H1 (cell line): ENCODE measurements at regions not wholly inside any gene's neighbourhood (a gene's known extent, or its start where the extent isn't known, plus 50 kb on each side); places are given as distances from the start of the nearest gene placed in this dataset.

Experiments
- CTCF ChIA-PET: fragments of 300-600 bp; sonication (Branson Sonifier 250); formaldehyde crosslinking; loops from one replicate; lab custom pipeline; 2021; ENCODE audit not compliant: partially characterized antibody; lab: Charles Lee
- POLR2A ChIA-PET: fragments of 300-600 bp; sonication (Branson Sonifier 250); formaldehyde crosslinking; loops from one replicate; lab custom pipeline; 2021; ENCODE audit warnings: inconsistent platforms; ENCODE audit not compliant: partially characterized antibody; lab: Charles Lee
- DNase-seq, 2 experiments: peaks; one replicate each; pipeline versions ENCODE4 v3.0.0 to v3.0.0-alpha.2; 2010 to 2022; ENCODE audit warnings: low spot score in 2 of 2, low read depth in 1 of 2, mixed read lengths in 1 of 2
- FAIRE-seq: peaks from 2 replicates; lab custom pipeline; 2011; peaks lifted over from hg19 to GRCh38; lab: Jason Lieb, UNC
- H2AFZ ChIP-seq: 2 replicates; pipeline ENCODE4 v1.8.1; 2012; ENCODE audit warnings: low read length, inconsistent platforms
- H2AK5ac ChIP-seq: 2 replicates; pipeline ENCODE4 v1.6.1; 2013; ENCODE audit warnings: low read depth, low read length
- H2BK120ac ChIP-seq: replicated peaks from 2 replicates; pipeline ENCODE3; 2013; ENCODE audit warnings: low read depth, low read length, inconsistent platforms
- H2BK12ac ChIP-seq: 2 replicates; pipeline ENCODE4 v1.6.1; 2013; ENCODE audit warnings: low read depth, low read length
- H2BK15ac ChIP-seq: 2 replicates; pipeline ENCODE4 v1.6.1; 2013; ENCODE audit warnings: low read length
- H2BK20ac ChIP-seq: 2 replicates; pipeline ENCODE4 v1.6.1; 2013; ENCODE audit warnings: low read length
- H2BK5ac ChIP-seq: 2 replicates; pipeline ENCODE4 v1.6.1; 2013; ENCODE audit warnings: low read depth, low read length
- H3K14ac ChIP-seq: 2 replicates; pipeline ENCODE4 v1.6.1; 2013; ENCODE audit warnings: inconsistent platforms; ENCODE audit not compliant: insufficient read length
- H3K18ac ChIP-seq: 2 replicates; pipeline ENCODE4 v1.6.1; 2013; ENCODE audit warnings: low read length; ENCODE audit errors: extremely low read depth
- H3K23ac ChIP-seq: 2 replicates; pipeline ENCODE4 v1.6.1; 2013; ENCODE audit warnings: inconsistent platforms; ENCODE audit not compliant: insufficient read length
- H3K23me2 ChIP-seq: 2 replicates; pipeline ENCODE4 v1.6.1; 2013; ENCODE audit warnings: low read depth, low read length
- H3K27ac ChIP-seq: 2 replicates; pipeline ENCODE4 v1.6.1; 2011; ENCODE audit warnings: low read depth, low read length, inconsistent platforms
- H3K27me3 ChIP-seq, 4 experiments: replicated peaks in 1 of 4; 1 replicate in 1 of 4; 2 replicates in 3 of 4; pipeline versions ENCODE4 v1.6.1 to v1.8.1; 2011 to 2013; ENCODE audit warnings: low read length in 3 of 4, mild to moderate bottlenecking in 3 of 4, inconsistent platforms in 2 of 4, mixed read lengths in 2 of 4, moderate library complexity in 1 of 4; ENCODE audit not compliant: control insufficient read depth in 3 of 4, insufficient read depth in 3 of 4; ENCODE audit errors: extremely low read depth in 1 of 4
- H3K36me3 ChIP-seq, 4 experiments: 2 replicates each; pipeline versions ENCODE4 v1.6.1 to v1.8.1; 2011 to 2013; ENCODE audit warnings: mild to moderate bottlenecking in 4 of 4, low read length in 3 of 4, moderate library complexity in 2 of 4, control low read depth in 1 of 4, inconsistent platforms in 1 of 4; ENCODE audit not compliant: insufficient read depth in 4 of 4, control insufficient read depth in 2 of 4
- H3K4ac ChIP-seq: replicated peaks from 2 replicates; pipeline ENCODE3; 2013; ENCODE audit warnings: low read length, low read depth, mixed read lengths, inconsistent platforms; ENCODE audit not compliant: insufficient read length
- H3K4me1 ChIP-seq, 4 experiments: replicated peaks in 1 of 4; 1 replicate in 1 of 4; 2 replicates in 3 of 4; pipeline versions ENCODE4 v1.6.1 to v1.8.1; 2011 to 2013; ENCODE audit warnings: low read length in 3 of 4, inconsistent platforms in 2 of 4, mixed read lengths in 1 of 4; ENCODE audit not compliant: insufficient read depth in 4 of 4, control insufficient read depth in 3 of 4
- H3K4me2 ChIP-seq, 2 experiments: 2 replicates each; pipeline versions ENCODE4 v1.6.1 to v1.8.1; 2011 to 2013; ENCODE audit warnings: low read depth in 2 of 2, low read length in 2 of 2, control low read depth in 1 of 2, inconsistent platforms in 1 of 2, mild to moderate bottlenecking in 1 of 2; ENCODE audit not compliant: insufficient read depth in 1 of 2
- H3K4me3 ChIP-seq, 4 experiments: fragments of 200-600, 300-600 bp in 1 of 4; sonication (generic), shearing (Covaris generic), sonication (Bioruptor Twin) in 1 of 4; 2 replicates each; pipeline versions ENCODE4 v1.5.1 to v1.8.1; 2011 to 2016; ENCODE audit warnings: low read length in 4 of 4, low read depth in 3 of 4, control low read depth in 2 of 4, inconsistent platforms in 2 of 4, mild to moderate bottlenecking in 2 of 4, mixed read lengths in 1 of 4, moderate library complexity in 1 of 4; ENCODE audit not compliant: insufficient read depth in 2 of 4; ENCODE audit errors: extremely low read depth in 1 of 4
- H3K56ac ChIP-seq: replicated peaks from 2 replicates; pipeline ENCODE3; 2013; ENCODE audit warnings: low read depth, mild to moderate bottlenecking, mixed read lengths, low read length, inconsistent platforms; ENCODE audit not compliant: insufficient read length
- H3K79me1 ChIP-seq: 2 replicates; pipeline ENCODE4 v1.6.1; 2013; ENCODE audit warnings: low read depth, low read length, control low read depth
- H3K79me2 ChIP-seq, 2 experiments: 2 replicates each; pipeline versions ENCODE4 v1.6.1 to v1.8.1; 2012 to 2013; ENCODE audit warnings: low read length in 2 of 2, mild to moderate bottlenecking in 2 of 2, inconsistent platforms in 1 of 2; ENCODE audit not compliant: insufficient read depth in 2 of 2, control insufficient read depth in 1 of 2
- H3K9ac ChIP-seq, 4 experiments: replicated peaks in 1 of 4; 1 replicate in 1 of 4; 2 replicates in 3 of 4; pipeline versions ENCODE4 v1.6.1 to v1.8.1; 2011 to 2013; ENCODE audit warnings: low read depth in 3 of 4, low read length in 3 of 4, control low read depth in 2 of 4, mild to moderate bottlenecking in 2 of 4, moderate library complexity in 2 of 4, inconsistent platforms in 1 of 4; ENCODE audit errors: extremely low read depth in 1 of 4
- H3K9me3 ChIP-seq, 2 experiments: 2 replicates each; pipeline versions ENCODE4 v1.6.1 to v1.8.1; 2012 to 2013; ENCODE audit warnings: mild to moderate bottlenecking in 2 of 2, moderate library complexity in 2 of 2, control low read depth in 1 of 2, inconsistent platforms in 1 of 2, low read depth in 1 of 2, low read length in 1 of 2, mixed read lengths in 1 of 2; ENCODE audit not compliant: insufficient read depth in 2 of 2
- H4K20me1 ChIP-seq, 2 experiments: replicated peaks in 1 of 2; 2 replicates each; pipeline versions ENCODE3 to v1.8.1; 2011 to 2013; ENCODE audit warnings: inconsistent platforms in 2 of 2, low read length in 2 of 2, mild to moderate bottlenecking in 1 of 2; ENCODE audit not compliant: insufficient read depth in 2 of 2, control insufficient read depth in 1 of 2
- H4K5ac ChIP-seq: 2 replicates; pipeline ENCODE4 v1.6.1; 2013; ENCODE audit warnings: low read length, low read depth, mixed read lengths, inconsistent platforms; ENCODE audit not compliant: insufficient read length
- H4K8ac ChIP-seq: 2 replicates; pipeline ENCODE4 v1.8.0; 2013; ENCODE audit warnings: mild to moderate bottlenecking, moderate library complexity, low read length, inconsistent platforms; ENCODE audit not compliant: insufficient read depth; ENCODE audit errors: extremely low read depth
- H4K91ac ChIP-seq: replicated peaks from 2 replicates; pipeline ENCODE3; 2013; ENCODE audit warnings: low read length, mixed read lengths, inconsistent platforms; ENCODE audit not compliant: insufficient read length
- BCL11A ChIP-seq, 2 experiments: IDR thresholded peaks; one replicate each; pipeline ENCODE4 v1.6.1; 2011; ENCODE audit warnings: low read depth in 2 of 2, low read length in 2 of 2, mild to moderate bottlenecking in 2 of 2
- CREB1 ChIP-seq: IDR thresholded peaks from 2 replicates; pipeline ENCODE4 v1.6.1; 2012; ENCODE audit warnings: inconsistent platforms
- CTBP2 ChIP-seq: IDR thresholded peaks from 2 replicates; pipeline ENCODE4 v1.7.0; 2011; ENCODE audit warnings: borderline replicate concordance, mild to moderate bottlenecking, moderate library complexity, mixed read lengths, low read length; ENCODE audit not compliant: insufficient read depth, insufficient read length
- JUND ChIP-seq: IDR thresholded peaks from 2 replicates; pipeline ENCODE4 v1.6.1; 2011; ENCODE audit warnings: mild to moderate bottlenecking, improper control_type of control experiment, low read length
- KDM4A ChIP-seq: IDR thresholded peaks from one replicate; pipeline ENCODE4 v1.7.1; 2012; ENCODE audit warnings: low read depth, mild to moderate bottlenecking, moderate library complexity, low read length, inconsistent platforms; ENCODE audit not compliant: severe bottlenecking
- NANOG ChIP-seq: IDR thresholded peaks from 2 replicates; pipeline ENCODE4 v1.6.1; 2011; ENCODE audit warnings: low read length, low read depth, mild to moderate bottlenecking, inconsistent platforms; ENCODE audit not compliant: insufficient read depth, poor library complexity, severe bottlenecking
- RBBP5 ChIP-seq: IDR thresholded peaks from 2 replicates; pipeline ENCODE4 v1.7.1; 2012; ENCODE audit warnings: low read depth, mild to moderate bottlenecking, inconsistent platforms, low read length, moderate library complexity, borderline replicate concordance
- SIN3A ChIP-seq, 2 experiments: IDR thresholded peaks in 1 of 2; conservative IDR thresholded peaks in 1 of 2; 2 replicates each; pipeline ENCODE4 v1.6.1; 2011 to 2012; ENCODE audit warnings: low read length in 2 of 2, improper control_type of control experiment in 1 of 2, low read depth in 1 of 2, mild to moderate bottlenecking in 1 of 2
- SP2 ChIP-seq: IDR thresholded peaks from 2 replicates; pipeline ENCODE4 v1.6.1; 2012; ENCODE audit warnings: mild to moderate bottlenecking, low read length, inconsistent platforms
- SRF ChIP-seq: IDR thresholded peaks from 2 replicates; pipeline ENCODE4 v1.6.1; 2011; ENCODE audit warnings: mild to moderate bottlenecking, low read depth, low read length, moderate library complexity
- WGBS, 2 experiments: shearing (Covaris generic) in 1 of 2; methylation state at CpG; one replicate each; pipeline versions ENCODE4 v1.1.6 to v1.1.7; 2013 to 2015; ENCODE audit warnings: low lambda C conversion rate in 2 of 2, mixed read lengths in 2 of 2, inconsistent platforms in 1 of 2, low coverage in 1 of 2, missing lambda C conversion rate in 1 of 2; ENCODE audit not compliant: insufficient replicate concordance in 2 of 2, insufficient coverage in 1 of 2, insufficient read length in 1 of 2; ENCODE audit errors: extremely low coverage in 1 of 2, missing lambda C conversion rate in 1 of 2; 5-methylcytosine and 5-hydroxymethylcytosine counted together
- TF ChIP-seq, protein P1 (sequence below): IDR thresholded peaks from 2 replicates; pipeline ENCODE4 v1.6.1; 2012; ENCODE audit warnings: inconsistent platforms
- TF ChIP-seq, protein P2 (sequence below): IDR thresholded peaks from 2 replicates; pipeline ENCODE4 v1.6.1; 2011; ENCODE audit warnings: low read depth, mild to moderate bottlenecking, low read length; ENCODE audit not compliant: insufficient read depth

- Histone ChIP-seq H4K8ac (no peak overlapping the region), H4K91ac (no peak overlapping the region), H3K14ac (no peak overlapping the region), H3K4me1 (peaks cover 0 to 8% (median 0%) of the 10 kb centered on the region in 4 experiments; a peak in 3 of 7 replicates), H3K4ac (no peak overlapping the region), H3K79me2 (no peaks in the 10 kb centered on the region), H3K9me3 (no peaks in the 10 kb centered on the region), H2BK15ac (no peak overlapping the region), H4K20me1 (no peaks in the 10 kb centered on the region), H4K5ac (no peak overlapping the region), H3K23ac (no peak overlapping the region), H2BK20ac (no peak overlapping the region), H2AK5ac (no peak overlapping the region), H2BK5ac (no peak overlapping the region), H3K27me3 (no peaks in the 10 kb centered on the region), H3K18ac (no peak overlapping the region), H3K79me1 (no peaks in the 10 kb centered on the region), H3K23me2 (no peaks in the 10 kb centered on the region), H3K4me3 (no peak overlapping the region), H3K36me3 (no peaks in the 10 kb centered on the region), H3K9ac (no peak overlapping the region), H3K27ac (no peak overlapping the region), H3K4me2 (no peak overlapping the region), H2BK12ac (no peak overlapping the region), H2AFZ (no peak overlapping the region), H3K56ac (no peak overlapping the region), H2BK120ac (no peak overlapping the region)
- DNase-seq: no peak
- ChIA-PET POLR2A (no interaction called here), CTCF (no interaction called here)
- 92% methylated on average over 6 of the region's 6 CpGs; no CpG with 5 or more reads in 1 of the 2 experiments for WGBS, 2 experiments
- no peak for FAIRE-seq
- TF ChIP-seq CREB1 (no peak), SP2 (no peak), NANOG (no peak), KDM4A (no peak), RBBP5 (no peak), SRF (no peak), BCL11A (IDR thresholded peaks at IDR 0.05; ENCODE audit: low read depth in 2 of 2, low read length in 2 of 2) (no peak), SIN3A (conservative IDR thresholded peaks at IDR 0.05 in 1 of 2, IDR thresholded peaks at IDR 0.05 in 1 of 2; ENCODE audit: low read depth in 1 of 2, low read length in 2 of 2) (no peak), CTBP2 (no peak), JUND (no peak)
- TF ChIP-seq, protein P1, sequence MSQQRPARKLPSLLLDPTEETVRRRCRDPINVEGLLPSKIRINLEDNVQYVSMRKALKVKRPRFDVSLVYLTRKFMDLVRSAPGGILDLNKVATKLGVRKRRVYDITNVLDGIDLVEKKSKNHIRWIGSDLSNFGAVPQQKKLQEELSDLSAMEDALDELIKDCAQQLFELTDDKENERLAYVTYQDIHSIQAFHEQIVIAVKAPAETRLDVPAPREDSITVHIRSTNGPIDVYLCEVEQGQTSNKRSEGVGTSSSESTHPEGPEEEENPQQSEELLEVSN: no peak
- TF ChIP-seq, protein P2, sequence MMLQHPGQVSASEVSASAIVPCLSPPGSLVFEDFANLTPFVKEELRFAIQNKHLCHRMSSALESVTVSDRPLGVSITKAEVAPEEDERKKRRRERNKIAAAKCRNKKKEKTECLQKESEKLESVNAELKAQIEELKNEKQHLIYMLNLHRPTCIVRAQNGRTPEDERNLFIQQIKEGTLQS: no peak
Observed at GRCh38 chr6:167399051-167399387, 74.1 kb downstream of the TTLL2 start.
